Transverse colon (tissue), 4 donors: ENCODE measurements at regions not wholly inside any gene's neighbourhood (a gene's known extent, or its start where the extent isn't known, plus 50 kb on each side); places are given as distances from the start of the nearest gene placed in this dataset.

Experiments used
- DNase-seq: peaks from one replicate; pipeline ENCODE4 v3.0.0-alpha.2; 2019
- H3K27ac ChIP-seq, 4 donors: fragments of 200-600 bp; sonication (generic); 2 replicates each; pipeline ENCODE4 v1.5.1; 2016 to 2018; ENCODE audit warnings: inconsistent platforms in 4 of 4
- H3K27me3 ChIP-seq: fragments of 200-600 bp; sonication (generic); 2 replicates; pipeline ENCODE4 v1.5.1; 2017; ENCODE audit warnings: inconsistent platforms
- H3K36me3 ChIP-seq, 4 donors: fragments of 200-600 bp; sonication (generic); 2 replicates each; pipeline ENCODE4 v1.5.1; 2017 to 2019; ENCODE audit warnings: inconsistent platforms in 4 of 4
- H3K4me1 ChIP-seq, 4 donors: fragments of 200-600 bp; sonication (generic); 2 replicates each; pipeline ENCODE4 v1.5.1; 2017 to 2020; ENCODE audit warnings: inconsistent platforms in 4 of 4
- H3K4me3 ChIP-seq, 4 donors: fragments of 200-600 bp; sonication (generic); 1 replicate in 1 of 4; 2 replicates in 3 of 4; pipeline versions ENCODE4 v1.5.1 to v1.6.1; 2017 to 2019; ENCODE audit warnings: inconsistent platforms in 4 of 4
- H3K9me3 ChIP-seq, 2 donors: fragments of 200-600 bp; sonication (generic); 2 replicates each; pipeline ENCODE4 v1.5.1; 2017 to 2019; ENCODE audit warnings: inconsistent platforms in 2 of 2
- CTCF ChIP-seq, 5 experiments: fragments of 200-600 bp in 3 of 5; fragments of 450-650 bp in 2 of 5; sonication (generic) in 3 of 5; IDR thresholded peaks; 1 replicate in 2 of 5; 2 replicates in 3 of 5; pipeline ENCODE4 v1.5.1; 2016 to 2017; ENCODE audit warnings: antibody characterized with exemption in 5 of 5, inconsistent platforms in 3 of 5, mild to moderate bottlenecking in 2 of 5, moderate library complexity in 1 of 5
- EP300 ChIP-seq: sonication (generic); formaldehyde crosslinking; IDR thresholded peaks from one replicate; pipeline ENCODE4 v1.6.1; 2017; ENCODE audit warnings: antibody characterized with exemption, low read depth
- POLR2A ChIP-seq: fragments of 450-650 bp; IDR thresholded peaks from one replicate; pipeline ENCODE4 v1.6.1; 2016; ENCODE audit warnings: antibody characterized with exemption, mild to moderate bottlenecking, moderate library complexity
- POLR2AphosphoS5 ChIP-seq, 3 donors: sonication (generic); formaldehyde crosslinking; IDR thresholded peaks; one replicate each; pipeline ENCODE4 v1.6.1; 2016; ENCODE audit warnings: antibody characterized with exemption in 3 of 3
- WGBS, 2 donors: methylation state at CpG; one replicate each; pipeline ENCODE4 v1.1.5; 2018; ENCODE audit warnings: low coverage in 1 of 2; 5-methylcytosine and 5-hydroxymethylcytosine counted together
- in situ Hi-C, 4 donors: fragments of 200-750 bp; cut with MboI; loops; one replicate each; pipeline versions ENCODE4 v1.15.0 to v1.15.1; 2017; ENCODE audit warnings: low sequenced_read_pairs in 3 of 4, low pct_ligation_motif_present in 1 of 4, low pct_unique_long_range_greater_than_20kb in 1 of 4
- intact Hi-C: fragments of 100-400 bp; cut with DNase I; formaldehyde crosslinking; loops from one replicate; pipeline ENCODE4 v1.15.1; 2023; ENCODE audit warnings: low total_unique reads

- Histone ChIP-seq H3K27ac (no peak overlapping the region), H3K9me3 (no peaks in the 10 kb centered on the region), H3K36me3 (no peaks in the 10 kb centered on the region), H3K4me1 (peaks cover 0 to 8% (median 0%) of the 10 kb centered on the region in 4 donors), H3K27me3 (no peaks in the 10 kb centered on the region), H3K4me3 (no peak overlapping the region)
- in situ Hi-C loops, result loop anchor here in 1 of 4 donors (25.0 kb wide), 1 partner anchor 107 kb away; no protein-coding TSS in a partner anchor
- TF ChIP-seq CTCF (IDR thresholded peaks at IDR 0.05), result no peak
- TF ChIP-seq POLR2A, result no peak
- no peak for TF ChIP-seq EP300
- TF ChIP-seq POLR2AphosphoS5 (IDR thresholded peaks at IDR 0.05), result no peak
- DNase-seq, result no peak
- intact Hi-C loops, result no loop called here
- 48 to 71% methylated on average over 2 of the region's 2 CpGs for WGBS, 2 donors
Observed at GRCh38 chr18:21168880-21169279, 57.3 kb upstream of the ROCK1 start.

GRCh38 chr18:21177822-21178221 is 64.2 kb upstream of the GREB1L start:
- no peak for DNase-seq
- Histone ChIP-seq H3K36me3 (no peaks in the 10 kb centered on the region), H3K4me3 (no peak overlapping the region), H3K27me3 (no peaks in the 10 kb centered on the region), H3K9me3 (no peaks in the 10 kb centered on the region), H3K4me1 (no peaks in the 10 kb centered on the region), H3K27ac (no peak overlapping the region)
- in situ Hi-C loops, result loop anchor here in 2 of 4 donors (10.0 to 25.0 kb wide), 6 partner anchors 63 to 784 kb away; partner anchors contain the start of gene ROCK1 (in 1 of the 2)
- intact Hi-C loops, result loop anchor here (10.0 kb wide), 1 partner anchor 213 kb away; no protein-coding TSS in a partner anchor
- TF ChIP-seq EP300 (no peak), CTCF (IDR thresholded peaks at IDR 0.05) (no peak), POLR2A (no peak), POLR2AphosphoS5 (IDR thresholded peaks at IDR 0.05) (no peak)
- WGBS, 2 donors, result 62 to 84% methylated on average over 6 of the region's 6 CpGs

GRCh38 chr18:21179590-21180220 is 62.3 kb upstream of the GREB1L start:
- no peaks in the 10 kb centered on the region for H3K27me3 ChIP-seq
- intact Hi-C loops, result loop anchor here (10.0 kb wide), 1 partner anchor 215 kb away; no protein-coding TSS in a partner anchor
- H3K36me3 ChIP-seq, result no peaks in the 10 kb centered on the region
- H3K9me3 ChIP-seq, result no peaks in the 10 kb centered on the region
- no peak overlapping the region for H3K27ac ChIP-seq
- no peaks in the 10 kb centered on the region for H3K4me1 ChIP-seq
- in situ Hi-C loops, result loop anchor here in 2 of 4 donors (10.0 to 25.0 kb wide), 6 partner anchors 65 to 783 kb away; partner anchors contain the start of gene ROCK1 (in 1 of the 2)
- no peak overlapping the region for H3K4me3 ChIP-seq
- no peak for TF ChIP-seq POLR2A
- TF ChIP-seq CTCF (IDR thresholded peaks at IDR 0.05), result peak; percentile 59 to 75 (median 65)
- 31 to 33% methylated on average over 7 of the region's 7 CpGs for WGBS, 2 donors
- peak; percentile 35 for DNase-seq

GRCh38 chr18:21180588-21180987 is 61.4 kb upstream of the GREB1L start:
- in situ Hi-C loops, result loop anchor here in 2 of 4 donors (25.0 kb wide), 4 partner anchors 93 to 782 kb away; no protein-coding TSS in a partner anchor
- WGBS, 2 donors, result 40 to 71% methylated on average over 1 to 7 of the region's 7 CpGs

More at GRCh38 chr18:21180588-21180987, 61.4 kb upstream of the GREB1L start:
- H3K36me3 ChIP-seq, result no peaks in the 10 kb centered on the region
- DNase-seq, result no peak
- TF ChIP-seq EP300, result no peak
- no peaks in the 10 kb centered on the region for H3K27me3 ChIP-seq
- no peaks in the 10 kb centered on the region for H3K9me3 ChIP-seq
- no peaks in the 10 kb centered on the region for H3K4me1 ChIP-seq
- no peak overlapping the region for H3K27ac ChIP-seq
- no peak overlapping the region for H3K4me3 ChIP-seq
- intact Hi-C loops, result no loop called here
